Caki2 (cell line): ENCODE measurements at regions not wholly inside any gene's neighbourhood (a gene's known extent, or its start where the extent isn't known, plus 50 kb on each side); places are given as distances from the start of the nearest gene placed in this dataset.

Source experiments
- DNase-seq: peaks from one replicate; pipeline ENCODE4 v3.0.0-alpha.2; 2015; ENCODE audit warnings: low read depth
- in situ Hi-C: cut with HindIII; loops from 2 replicates; pipeline ENCODE4 v1.10.0; 2016; ENCODE audit warnings: low sequenced_read_pairs, low pct_unique_long_range_greater_than_20kb, mixed read lengths

DNA sequence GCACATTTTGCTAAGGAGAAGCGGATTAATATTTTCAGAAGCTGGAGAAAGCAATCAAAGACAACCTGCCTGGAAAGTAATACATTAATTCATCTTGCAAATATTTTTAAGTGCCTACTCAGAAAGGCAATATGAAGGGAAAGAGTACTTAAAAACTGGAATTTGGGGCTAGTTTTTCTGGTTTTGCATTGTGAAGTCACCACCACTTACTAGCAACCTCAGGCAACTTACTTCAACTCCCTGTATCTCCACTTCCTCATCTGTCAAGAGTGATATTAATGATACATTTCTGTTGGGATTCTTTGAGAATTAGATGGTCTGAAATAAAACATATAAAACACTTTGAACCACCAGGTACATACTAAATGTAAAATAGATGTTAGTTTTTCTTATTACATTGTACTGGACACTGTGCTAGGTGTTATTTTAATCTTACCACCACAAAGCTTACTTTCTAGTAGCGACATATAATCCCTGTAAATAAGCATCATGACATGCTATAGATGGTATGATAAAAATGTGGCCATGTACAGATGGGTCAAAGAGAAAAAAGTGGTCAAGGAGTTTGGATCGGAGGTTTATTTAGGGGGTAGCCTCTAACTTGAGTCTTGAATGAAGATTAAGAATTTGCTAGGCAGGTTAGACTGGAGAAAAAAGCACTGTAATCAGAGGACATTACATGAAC is 101.2 kb downstream of the SPRY2 start:
- no peak for DNase-seq
- in situ Hi-C loops = no loop called here

DNA sequence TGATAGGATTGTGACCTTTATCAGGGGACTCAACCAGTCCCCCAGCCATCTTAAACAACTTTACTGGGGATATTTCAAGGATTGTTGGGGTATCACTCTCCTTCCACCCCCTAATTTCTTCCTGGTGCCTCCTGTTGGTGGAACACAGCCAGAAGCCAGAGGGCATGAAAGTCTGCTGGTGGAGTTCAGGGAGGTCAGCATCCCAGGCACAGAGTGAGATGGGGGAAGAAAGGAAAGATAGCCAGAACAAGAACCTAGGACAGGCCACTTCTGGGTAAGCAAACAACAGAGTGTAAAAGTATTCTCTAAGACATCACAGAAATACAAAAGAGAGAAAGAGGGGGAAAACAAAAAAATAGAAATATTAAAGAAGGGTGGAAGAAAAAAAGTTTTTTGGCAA is 101.8 kb downstream of the SPRY2 start:
- in situ Hi-C loops = no loop called here
- no peak for DNase-seq

DNA sequence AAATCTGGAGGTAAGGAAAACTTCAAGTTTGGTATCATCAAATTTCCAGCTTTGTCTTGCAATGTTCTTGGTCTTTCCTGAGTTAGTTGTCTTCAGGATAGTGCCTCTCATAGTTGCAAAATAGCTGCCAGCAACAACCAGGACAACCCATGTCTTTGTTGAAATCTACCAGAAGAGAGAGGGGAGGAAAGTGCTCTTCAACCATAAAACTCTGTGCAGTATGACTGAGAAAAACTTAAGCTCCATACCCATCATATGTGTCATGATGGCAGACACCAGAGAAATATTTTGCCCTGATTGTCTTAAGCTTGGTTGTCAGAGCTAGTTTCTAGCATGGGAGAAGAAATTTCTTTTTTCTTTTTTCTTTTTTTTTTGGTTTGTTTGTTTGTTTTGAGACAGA is 103.3 kb downstream of the SPRY2 start:
- in situ Hi-C loops = no loop called here
- no peak for DNase-seq

DNA sequence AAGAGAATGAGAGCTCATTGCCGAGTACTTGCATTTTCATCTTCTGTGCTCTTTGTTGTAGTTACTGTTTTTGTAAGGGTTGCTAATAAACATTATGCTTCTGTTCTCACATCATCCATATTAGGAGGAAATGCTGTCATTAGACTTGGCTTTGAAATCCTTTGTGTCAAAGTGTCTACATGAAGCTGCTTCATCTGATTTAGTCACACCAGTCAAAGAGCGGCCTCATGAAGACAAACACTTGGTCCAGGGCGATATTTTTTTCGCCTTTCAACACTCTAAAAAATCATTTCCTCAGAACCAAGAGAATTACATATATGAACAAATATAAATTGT is 105.0 kb downstream of the SPRY2 start:
- in situ Hi-C loops = no loop called here
- DNase-seq = no peak

DNA sequence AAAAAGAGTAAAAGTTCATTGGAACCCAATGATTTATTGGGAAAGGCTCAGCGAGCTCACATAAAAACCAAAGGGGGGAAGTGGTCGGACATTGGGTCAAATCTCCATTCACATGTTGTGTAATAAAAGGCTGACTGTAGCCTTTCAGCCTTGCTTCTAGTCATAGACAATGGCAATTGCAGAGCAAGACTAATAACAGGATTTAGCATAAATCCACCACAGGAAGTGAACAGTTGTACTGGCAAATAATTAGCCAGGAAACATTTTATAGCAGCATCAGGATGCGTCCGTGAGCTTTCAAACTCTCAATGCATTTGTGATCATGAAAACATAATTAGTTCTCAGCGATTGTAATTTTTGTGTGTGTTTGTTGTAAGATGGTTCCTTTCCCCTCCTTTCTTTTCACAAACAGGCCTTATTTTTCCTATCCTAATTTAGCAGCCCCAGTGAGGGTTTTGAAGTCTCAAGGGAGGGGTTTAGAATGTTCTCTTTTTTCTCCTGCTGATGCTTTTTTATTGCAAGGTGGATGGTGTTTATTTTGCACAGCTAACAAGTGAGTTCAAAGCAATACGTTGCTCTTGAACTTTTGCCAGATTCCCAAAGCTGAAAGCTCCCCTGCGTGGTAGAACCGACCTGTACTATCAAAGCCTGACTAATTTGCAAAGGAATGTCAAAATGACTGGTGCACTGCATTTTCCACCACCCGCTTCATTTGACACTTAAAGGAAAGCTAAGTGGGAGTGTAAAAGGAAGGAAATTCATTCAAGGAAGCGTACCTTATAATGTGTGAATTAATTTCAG is 105.6 kb downstream of the SPRY2 start:
- no peak for DNase-seq
- in situ Hi-C loops = no loop called here

DNA sequence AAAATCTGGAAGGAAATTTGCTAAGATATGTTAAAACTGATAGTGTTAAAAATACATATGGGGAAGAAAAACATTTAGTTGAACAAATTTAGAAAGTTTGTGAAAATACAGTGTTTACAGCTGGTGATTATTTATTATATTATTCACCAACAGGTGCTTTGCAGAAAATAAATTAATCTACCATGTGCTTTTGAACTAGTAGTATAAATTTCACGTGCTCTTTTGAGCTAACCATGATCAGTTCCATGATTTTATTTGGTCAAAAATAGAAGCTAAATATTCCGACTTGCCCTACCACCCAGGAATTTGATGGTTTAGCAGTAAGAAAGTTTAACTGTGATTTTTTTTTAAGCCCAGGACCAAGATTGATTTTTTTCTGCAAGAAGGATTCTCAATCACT is 113.3 kb downstream of the SPRY2 start:
- in situ Hi-C loops = no loop called here

GRCh38 chr13:80226645-80227044 is 114.3 kb downstream of the SPRY2 start:
- in situ Hi-C loops = no loop called here
- DNase-seq = no peak

More for the DNA sequence above, 113.3 kb downstream of the SPRY2 start:
- no peak for DNase-seq

GRCh38 chr13:80224468-80224867 is 116.5 kb downstream of the SPRY2 start:
- in situ Hi-C loops = no loop called here
- no peak for DNase-seq

- no peak for DNase-seq
- in situ Hi-C loops = no loop called here
Measured at GRCh38 chr13:80217614-80218456, 123.1 kb downstream of the SPRY2 start.

GRCh38 chr13:80215368-80215767 is 125.6 kb downstream of the SPRY2 start:
- in situ Hi-C loops = no loop called here
- no peak for DNase-seq

DNA sequence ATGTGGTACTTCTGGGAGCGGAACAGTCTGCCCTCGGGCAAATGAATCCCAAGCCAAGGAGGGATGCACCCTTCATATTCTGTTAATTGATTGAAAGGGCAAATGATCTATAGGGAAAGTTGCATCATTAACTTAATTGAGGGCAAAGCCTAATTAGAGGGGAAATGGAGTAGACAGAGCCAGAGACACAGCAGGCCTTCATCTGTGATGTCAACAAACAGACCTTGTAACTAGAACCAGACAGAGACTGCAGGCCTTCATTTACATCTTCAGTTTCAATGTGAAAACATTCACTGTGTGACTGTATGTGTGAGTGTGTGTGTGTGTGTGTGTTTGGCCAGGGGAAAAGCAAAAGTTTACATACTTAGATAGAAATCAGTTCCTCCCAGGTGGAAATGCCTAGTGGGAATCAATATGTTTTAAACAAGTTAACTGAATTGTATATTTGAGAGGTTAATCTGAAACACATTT is 126.4 kb downstream of the SPRY2 start:
- in situ Hi-C loops = no loop called here
- no peak for DNase-seq

- in situ Hi-C loops = no loop called here
- no peak for DNase-seq
Measured at GRCh38 chr13:80214050-80214449, 126.9 kb downstream of the SPRY2 start.

DNA sequence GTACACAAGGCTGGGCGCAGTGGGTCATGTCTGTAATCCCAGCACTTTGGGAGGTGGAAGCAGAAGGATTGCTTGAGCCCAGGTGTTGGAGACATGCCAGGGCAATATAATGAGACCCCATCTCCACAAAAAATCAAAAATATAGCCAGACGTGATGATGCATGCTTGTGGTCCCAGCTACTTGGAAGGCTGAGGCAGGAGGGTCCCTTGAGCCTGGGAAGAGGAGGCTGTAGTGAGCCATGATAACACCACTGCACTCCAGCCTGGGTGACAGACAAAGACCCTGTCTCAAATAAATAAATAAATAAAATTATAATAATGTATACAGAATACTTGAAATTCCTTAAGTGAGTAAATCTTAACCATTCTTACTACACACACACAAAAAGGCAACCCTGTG is 127.7 kb downstream of the SPRY2 start:
- no peak for DNase-seq
- in situ Hi-C loops = no loop called here

- in situ Hi-C loops = no loop called here
- no peak for DNase-seq
Measured at GRCh38 chr13:80211566-80211965, 129.4 kb downstream of the SPRY2 start.

GRCh38 chr13:80204642-80205041 is 136.3 kb downstream of the SPRY2 start:
- in situ Hi-C loops = no loop called here
- DNase-seq = no peak

GRCh38 chr13:80203496-80203895 is 137.4 kb downstream of the SPRY2 start:
- no peak for DNase-seq
- in situ Hi-C loops = no loop called here

- DNase-seq = no peak
Measured at GRCh38 chr13:80201694-80202468, 139.0 kb downstream of the SPRY2 start.

DNA sequence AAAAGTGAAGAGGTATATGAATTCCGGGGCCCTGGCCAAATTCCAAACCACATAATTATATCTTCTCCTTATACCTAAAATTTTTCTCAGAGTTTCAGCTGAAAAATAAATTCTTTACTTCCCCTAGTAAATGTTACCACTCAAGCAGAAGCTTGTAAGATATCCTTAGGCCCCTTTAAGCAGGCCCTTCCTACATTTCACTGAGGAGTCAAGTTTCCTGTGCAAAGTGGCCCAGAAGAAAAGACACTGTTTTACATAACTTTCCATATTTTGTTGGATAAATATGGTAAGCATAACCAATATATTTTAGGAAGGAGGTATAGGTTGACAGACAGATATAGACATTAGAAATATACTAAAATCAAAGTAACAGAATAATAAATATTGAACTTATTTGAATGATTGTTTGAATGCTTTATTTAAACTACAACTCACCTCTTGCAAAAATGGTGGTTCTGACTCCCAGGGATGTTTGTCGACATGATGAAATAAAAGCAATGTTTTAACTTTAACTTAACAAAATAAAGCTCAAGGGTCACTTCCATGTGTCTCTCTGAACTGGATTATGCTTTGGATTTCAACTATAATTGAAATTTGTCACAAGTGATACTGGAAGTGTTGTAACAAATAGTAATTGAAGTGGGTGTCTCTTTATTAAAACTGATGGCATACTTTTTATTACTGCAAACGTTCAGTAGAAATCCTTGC is 141.2 kb downstream of the SPRY2 start:
- in situ Hi-C loops = no loop called here
- no peak for DNase-seq

More at GRCh38 chr13:80201694-80202468, 139.0 kb downstream of the SPRY2 start:
- in situ Hi-C loops = no loop called here
